Sigmoid colon (tissue), 6 donors: ENCODE measurements at regions not wholly inside any gene's neighbourhood (a gene's known extent, or its start where the extent isn't known, plus 50 kb on each side); places are given as distances from the start of the nearest gene placed in this dataset.

ENCODE experiments used
- DNase-seq: peaks from one replicate; pipeline ENCODE4 v3.0.0-alpha.2; 2019
- H3K27ac ChIP-seq, 4 donors: fragments of 200-600 bp; sonication (generic); one replicate each; pipeline ENCODE4 v1.5.1; 2016 to 2019; ENCODE audit warnings: mild to moderate bottlenecking in 1 of 4
- H3K27me3 ChIP-seq, 3 donors: fragments of 200-600 bp; sonication (generic); one replicate each; pipeline ENCODE4 v1.5.1; 2019; ENCODE audit warnings: mild to moderate bottlenecking in 1 of 3
- H3K36me3 ChIP-seq, 4 donors: fragments of 200-600 bp; sonication (generic); one replicate each; pipeline ENCODE4 v1.5.1; 2016 to 2019
- H3K4me1 ChIP-seq, 4 donors: fragments of 200-600 bp; sonication (generic); one replicate each; pipeline ENCODE4 v1.5.1; 2017 to 2019
- H3K4me3 ChIP-seq, 4 donors: fragments of 200-600 bp; sonication (generic); one replicate each; pipeline ENCODE4 v1.5.1; 2017 to 2019; ENCODE audit warnings: mild to moderate bottlenecking in 2 of 4, moderate library complexity in 1 of 4
- H3K9me3 ChIP-seq, 4 donors: fragments of 200-600 bp in 3 of 4; sonication (generic) in 3 of 4; one replicate each; pipeline versions ENCODE4 v1.5.1 to v1.6.1; 2013 to 2019
- EP300 ChIP-seq, 4 donors: sonication (generic); formaldehyde crosslinking; IDR thresholded peaks; one replicate each; pipeline ENCODE4 v1.6.1; 2017; ENCODE audit warnings: antibody characterized with exemption in 4 of 4
- POLR2A ChIP-seq, 2 donors: fragments of 450-650 bp; IDR thresholded peaks; one replicate each; pipeline ENCODE4 v1.6.1; 2016; ENCODE audit warnings: antibody characterized with exemption in 2 of 2, mild to moderate bottlenecking in 2 of 2, moderate library complexity in 2 of 2
- POLR2AphosphoS5 ChIP-seq, 4 donors: sonication (generic); formaldehyde crosslinking; IDR thresholded peaks; one replicate each; pipeline ENCODE4 v1.6.1; 2017; ENCODE audit warnings: antibody characterized with exemption in 4 of 4
- WGBS, 2 donors: extraction: QIAGEN DNeasy Blood & Tissue Kit; methylation state at CpG; one replicate each; pipeline ENCODE4 v1.1.7; 2013; 5-methylcytosine and 5-hydroxymethylcytosine counted together
- intact Hi-C: fragments of 100-400 bp; cut with DNase I; formaldehyde crosslinking; loops from one replicate; pipeline ENCODE4 v1.15.1; 2023
- TF ChIP-seq, protein P1 (sequence below), 4 experiments: fragments of 450-650 bp in 3 of 4; fragments of 200-600 bp in 1 of 4; IDR thresholded peaks; one replicate each; pipeline ENCODE4 v1.5.1; 2016 to 2019; ENCODE audit warnings: antibody characterized with exemption in 4 of 4, mild to moderate bottlenecking in 3 of 4, moderate library complexity in 2 of 4
- donor health status: healthy with polysubstance abuse.
- donor health status: healthy.

GRCh38 chr12:107435520-107435919 lies 250.1 kb upstream of the PWP1 start:
- no peaks in the 10 kb centered on the region for H3K36me3 ChIP-seq
- no peak overlapping the region for H3K4me3 ChIP-seq
- no peak for DNase-seq
- H3K4me1 ChIP-seq = no peaks in the 10 kb centered on the region
- intact Hi-C loops = no loop called here
- 39 to 72% methylated on average over 2 of the region's 2 CpGs for WGBS, 2 donors
- H3K27me3 ChIP-seq = no peaks in the 10 kb centered on the region
- no peak overlapping the region for H3K27ac ChIP-seq
- no peak for TF ChIP-seq POLR2A (IDR thresholded peaks at IDR 0.05)
- TF ChIP-seq EP300 (IDR thresholded peaks at IDR 0.05) = no peak
- TF ChIP-seq POLR2AphosphoS5 (IDR thresholded peaks at IDR 0.05) = no peak
- TF ChIP-seq, protein P1, sequence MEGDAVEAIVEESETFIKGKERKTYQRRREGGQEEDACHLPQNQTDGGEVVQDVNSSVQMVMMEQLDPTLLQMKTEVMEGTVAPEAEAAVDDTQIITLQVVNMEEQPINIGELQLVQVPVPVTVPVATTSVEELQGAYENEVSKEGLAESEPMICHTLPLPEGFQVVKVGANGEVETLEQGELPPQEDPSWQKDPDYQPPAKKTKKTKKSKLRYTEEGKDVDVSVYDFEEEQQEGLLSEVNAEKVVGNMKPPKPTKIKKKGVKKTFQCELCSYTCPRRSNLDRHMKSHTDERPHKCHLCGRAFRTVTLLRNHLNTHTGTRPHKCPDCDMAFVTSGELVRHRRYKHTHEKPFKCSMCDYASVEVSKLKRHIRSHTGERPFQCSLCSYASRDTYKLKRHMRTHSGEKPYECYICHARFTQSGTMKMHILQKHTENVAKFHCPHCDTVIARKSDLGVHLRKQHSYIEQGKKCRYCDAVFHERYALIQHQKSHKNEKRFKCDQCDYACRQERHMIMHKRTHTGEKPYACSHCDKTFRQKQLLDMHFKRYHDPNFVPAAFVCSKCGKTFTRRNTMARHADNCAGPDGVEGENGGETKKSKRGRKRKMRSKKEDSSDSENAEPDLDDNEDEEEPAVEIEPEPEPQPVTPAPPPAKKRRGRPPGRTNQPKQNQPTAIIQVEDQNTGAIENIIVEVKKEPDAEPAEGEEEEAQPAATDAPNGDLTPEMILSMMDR (IDR thresholded peaks at IDR 0.05) = no peak
- H3K9me3 ChIP-seq = no peaks in the 10 kb centered on the region

- TF ChIP-seq, protein P1 (IDR thresholded peaks at IDR 0.05) = no peak
- no peak for TF ChIP-seq POLR2A (IDR thresholded peaks at IDR 0.05)
- Histone ChIP-seq H3K27me3 (no peaks in the 10 kb centered on the region), H3K36me3 (no peaks in the 10 kb centered on the region), H3K4me3 (no peak overlapping the region), H3K27ac (no peak overlapping the region), H3K4me1 (no peaks in the 10 kb centered on the region), H3K9me3 (no peaks in the 10 kb centered on the region)
- intact Hi-C loops = no loop called here
- WGBS, 2 donors = 93 to 95% methylated on average over 5 of the region's 5 CpGs
- no peak for DNase-seq
These were observed 249.2 kb upstream of the PWP1 start for GRCh38 chr12:107436376-107436775.

- H3K36me3 ChIP-seq = no peaks in the 10 kb centered on the region
- TF ChIP-seq, protein P1 (IDR thresholded peaks at IDR 0.05) = no peak
- TF ChIP-seq POLR2AphosphoS5 (IDR thresholded peaks at IDR 0.05) (no peak), POLR2A (IDR thresholded peaks at IDR 0.05) (no peak), EP300 (IDR thresholded peaks at IDR 0.05) (no peak)
- H3K27me3 ChIP-seq = no peaks in the 10 kb centered on the region
- WGBS, 2 donors = 88 to 95% methylated on average over 4 of the region's 4 CpGs
- no peak overlapping the region for H3K4me3 ChIP-seq
- no peak for DNase-seq
- H3K27ac ChIP-seq = no peak overlapping the region
- H3K4me1 ChIP-seq = no peaks in the 10 kb centered on the region
- no peaks in the 10 kb centered on the region for H3K9me3 ChIP-seq
- intact Hi-C loops = no loop called here
These were observed 248.8 kb upstream of the PWP1 start for GRCh38 chr12:107436836-107437235.

DNA sequence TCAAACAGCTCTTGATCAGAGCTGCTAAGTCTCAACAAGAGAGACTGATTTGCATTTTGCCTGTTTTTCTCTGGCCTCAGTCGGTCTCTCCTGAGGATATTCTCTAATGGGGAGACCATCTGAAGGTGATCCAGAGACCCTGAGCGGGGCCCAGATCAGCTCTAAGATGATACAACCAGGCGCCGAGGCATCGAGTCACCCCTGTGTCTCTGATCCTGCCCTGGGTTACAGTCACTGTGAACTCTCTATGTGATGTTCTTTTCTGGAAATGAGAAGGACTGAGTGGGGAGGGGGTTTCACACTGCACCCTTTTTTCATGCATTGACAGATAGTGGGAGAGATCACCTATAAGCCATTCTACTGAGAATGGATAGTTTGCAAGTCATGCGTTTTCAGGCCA lies 247.6 kb upstream of the PWP1 start:
- WGBS, 2 donors = 94 to 95% methylated on average over 6 of the region's 6 CpGs

DNA sequence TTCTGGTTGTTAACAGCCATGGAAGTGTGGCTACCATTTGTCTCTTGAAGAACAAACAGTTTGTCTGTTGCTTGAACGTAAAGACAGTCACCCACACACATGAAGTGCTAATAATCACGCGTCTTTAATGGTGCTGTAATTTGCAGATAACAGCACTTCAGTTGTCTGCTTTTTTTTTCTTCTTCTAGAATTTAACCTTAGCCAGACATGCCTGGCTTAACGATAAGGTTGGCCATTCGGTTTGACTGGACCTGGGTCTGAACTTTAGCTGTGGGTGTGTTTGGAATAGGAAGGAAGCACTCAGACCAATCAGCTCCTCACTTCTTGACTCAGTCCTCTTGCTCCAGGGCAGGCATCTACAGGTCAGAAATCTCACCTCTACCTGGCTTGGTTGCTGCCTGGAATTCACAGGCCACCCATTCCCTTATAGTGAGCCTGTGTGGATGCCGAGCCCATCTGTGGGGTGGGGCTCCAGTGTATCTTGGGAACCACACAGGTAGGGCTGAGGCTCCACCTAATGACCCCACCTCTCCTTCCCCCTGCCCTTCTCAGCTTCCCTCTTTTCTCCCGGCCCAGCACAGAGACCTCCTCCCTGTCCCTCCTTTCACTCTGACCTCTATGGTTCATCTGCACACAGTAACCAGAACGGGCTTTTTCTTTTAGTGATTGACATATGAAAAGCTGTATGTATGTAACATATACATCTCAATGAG lies 246.4 kb upstream of the PWP1 start:
- intact Hi-C loops = no loop called here
- H3K9me3 ChIP-seq = no peaks in the 10 kb centered on the region
- H3K36me3 ChIP-seq = no peaks in the 10 kb centered on the region
- H3K4me3 ChIP-seq = no peak overlapping the region
- H3K27ac ChIP-seq = no peak overlapping the region
- 69 to 78% methylated on average over 8 of the region's 8 CpGs for WGBS, 2 donors
- no peaks in the 10 kb centered on the region for H3K27me3 ChIP-seq
- DNase-seq = no peak
- no peak for TF ChIP-seq POLR2AphosphoS5 (IDR thresholded peaks at IDR 0.05)
- TF ChIP-seq, protein P1 (IDR thresholded peaks at IDR 0.05) = no peak
- TF ChIP-seq EP300 (IDR thresholded peaks at IDR 0.05) = no peak
- TF ChIP-seq POLR2A (IDR thresholded peaks at IDR 0.05) = no peak
- peaks cover 0 to 8% (median 2%) of the 10 kb centered on the region in 4 donors for H3K4me1 ChIP-seq

More for the DNA sequence above, 247.6 kb upstream of the PWP1 start:
- Histone ChIP-seq H3K27ac (no peak overlapping the region), H3K9me3 (no peaks in the 10 kb centered on the region), H3K4me1 (peaks cover 0 to 8% (median 2%) of the 10 kb centered on the region in 4 donors), H3K27me3 (no peaks in the 10 kb centered on the region), H3K36me3 (no peaks in the 10 kb centered on the region), H3K4me3 (no peak overlapping the region)
- no peak for TF ChIP-seq POLR2A (IDR thresholded peaks at IDR 0.05)
- TF ChIP-seq POLR2AphosphoS5 (IDR thresholded peaks at IDR 0.05) = no peak
- no peak for DNase-seq
- intact Hi-C loops = no loop called here
